ENCODE measurements at regions not wholly inside any gene's neighbourhood (a gene's known extent, or its start where the extent isn't known, plus 50 kb on each side); places are given as distances from the start of the nearest gene placed in this dataset.

DNA sequence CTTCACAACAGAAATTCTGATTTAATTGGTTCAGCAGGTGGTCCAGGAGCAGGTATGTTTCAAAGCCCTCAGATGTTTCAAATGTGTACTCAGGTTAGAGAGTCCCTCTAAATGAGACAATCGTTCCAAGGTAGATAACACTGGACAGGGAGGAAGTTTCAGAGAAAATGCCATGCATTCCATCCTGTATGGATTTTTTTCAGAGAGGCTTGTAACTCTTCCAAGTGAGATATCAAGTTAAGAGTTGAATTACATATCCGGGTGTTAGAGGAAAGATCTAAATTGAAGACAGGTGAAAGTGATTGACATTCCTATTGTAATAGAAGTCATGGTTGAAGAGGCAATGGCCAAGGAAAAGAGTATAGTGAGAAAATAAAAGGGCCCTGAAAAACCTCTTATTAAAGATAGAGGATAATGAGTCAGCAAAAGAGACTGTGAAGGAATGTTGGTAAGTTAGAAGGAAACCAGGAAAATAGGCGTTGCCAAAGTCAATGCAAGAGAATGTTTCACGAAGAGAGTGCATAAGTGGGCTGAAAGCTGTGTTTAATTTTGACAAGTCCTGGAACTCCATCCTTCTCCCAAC lies 105.8 kb downstream of the BMP4 start (continued):
- TF ChIP-seq SMAD4 (CRISPR knock-in tag; conservative IDR thresholded peaks at IDR 0.05) (no peak), ZNF785 (CRISPR knock-in tag; IDR thresholded peaks at IDR 0.05) (no peak), ZNF184 (CRISPR knock-in tag; IDR thresholded peaks at IDR 0.05) (no peak), ZNF79 (CRISPR knock-in tag; IDR thresholded peaks at IDR 0.05; ENCODE audit: low read depth) (no peak)

DNA sequence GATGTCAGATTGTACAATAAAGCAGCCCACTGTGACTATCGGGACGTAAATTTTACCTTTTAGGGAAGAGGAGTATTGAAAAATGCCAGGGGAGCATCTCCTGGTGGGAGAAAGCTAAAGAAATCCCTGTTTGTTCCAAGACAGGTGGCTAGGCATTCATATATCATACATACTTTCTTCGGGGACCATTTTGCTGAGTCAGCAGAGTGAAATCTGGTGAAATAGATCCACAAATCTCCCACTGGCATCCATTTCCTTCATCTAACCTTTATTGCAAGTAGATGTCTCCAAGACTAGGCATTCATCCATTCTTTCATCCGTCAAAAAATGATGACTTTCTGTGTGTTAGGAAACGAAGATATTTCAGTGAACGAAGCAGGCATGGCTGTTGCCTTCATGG lies 107.1 kb downstream of the BMP4 start:
- no peak for FAIRE-seq
- BruUV-seq (replicated peaks), result no TSS peak
- TF ChIP-seq PPARD (CRISPR knock-in tag; IDR thresholded peaks at IDR 0.05), result no peak
- TF ChIP-seq PHB (CRISPR knock-in tag; IDR thresholded peaks at IDR 0.05), result no peak
- peak; percentile 78 for TF ChIP-seq ZNF316 (IDR thresholded peaks at IDR 0.05)
- TF ChIP-seq MAFF (IDR thresholded peaks at IDR 0.05; ENCODE audit: low read length), result peak; percentile 93
- no peak for TF ChIP-seq MAZ (CRISPR knock-in tag; conservative IDR thresholded peaks at IDR 0.05 in 1 of 2, IDR thresholded peaks at IDR 0.05 in 1 of 2)
- TF ChIP-seq MAFK (IDR thresholded peaks at IDR 0.05; ENCODE audit: low read length), result peak; percentile 97
- TF ChIP-seq MAFG (tag; conservative IDR thresholded peaks at IDR 0.05), result peak; percentile 84
- no peak for TF ChIP-seq ZNF778 (CRISPR knock-in tag; IDR thresholded peaks at IDR 0.05)
- no peak for TF ChIP-seq PTBP1 (IDR thresholded peaks at IDR 0.05; ENCODE audit: low read depth, low read length)
- peak; percentile 71; the same call in 1 of the 2 replicates for TF ChIP-seq C11orf30 (IDR thresholded peaks at IDR 0.05; ENCODE audit: low read depth)

More for the DNA sequence above, 107.1 kb downstream of the BMP4 start:
- Histone ChIP-seq H3K9ac (ENCODE audit: insufficient read depth in 1 of 2, low read depth in 2 of 2, low read length in 2 of 2) (no peak overlapping the region), H3K9me3 (replicated peaks; ENCODE audit: control insufficient read depth, insufficient read depth, low read depth, low read length) (no peaks in the 10 kb centered on the region), H3K27me3 (ENCODE audit: control insufficient read depth in 2 of 2, insufficient read depth in 2 of 2, low read length in 2 of 2) (no peaks in the 10 kb centered on the region), H3K4me1 (replicated peaks in 1 of 2; ENCODE audit: control insufficient read depth in 2 of 2, insufficient read depth in 2 of 2, low read length in 2 of 2) (no peaks in the 10 kb centered on the region), H4K20me1 (replicated peaks; ENCODE audit: control insufficient read depth, insufficient read depth, low read length) (no peaks in the 10 kb centered on the region), H3K4me2 (ENCODE audit: insufficient read depth, low read length) (no peak overlapping the region), H3K4me3 (no peak overlapping the region), H3K27ac (ENCODE audit: extremely low read depth, low read depth, low read length) (no peak overlapping the region), H3K79me2 (ENCODE audit: control insufficient read depth, insufficient read depth, low read length) (no peaks in the 10 kb centered on the region), H3K36me3 (ENCODE audit: control insufficient read depth, insufficient read depth, low read length) (no peaks in the 10 kb centered on the region), H3K9me1 (ENCODE audit: control insufficient read depth, insufficient read depth, low read length) (no peaks in the 10 kb centered on the region), H2AFZ (ENCODE audit: low read depth, low read length) (no peak overlapping the region)
- CTCF ChIA-PET (ENCODE audit: low intra/inter-chr PET ratio), result no interaction called here
- DNase-seq (ENCODE audit: extremely low read depth in 1 of 4, low spot score in 3 of 4) (no peak), ATAC-seq (no peak)
- intact Hi-C loops (cut with micrococcal nuclease) (no loop called here), in situ Hi-C loops (cut with MboI) (no loop called here)
- 0% methylated on average over 6 of the region's 6 CpGs for WGBS (ENCODE audit: insufficient coverage, low coverage, missing lambda C conversion rate)
- POLR2A ChIA-PET, result no interaction called here
